GM06990 (cell line): ENCODE measurements at regions not wholly inside any gene's neighbourhood (a gene's known extent, or its start where the extent isn't known, plus 50 kb on each side); places are given as distances from the start of the nearest gene placed in this dataset.
"Not testable (repeated sequence)": the region's sequence is repeated elsewhere in the genome, so short reads cannot be mapped to it uniquely, and the experiment has no call there.

Source experiments
- DNase-seq: peaks from one replicate; pipeline ENCODE4 v3.0.0-alpha.2; 2011; ENCODE audit not compliant: insufficient read length; ENCODE audit errors: extremely low read depth
- H3K27me3 ChIP-seq: replicated peaks from 2 replicates; pipeline ENCODE4 v1.6.0; 2011; ENCODE audit warnings: low read length; ENCODE audit not compliant: control insufficient read depth, insufficient read depth
- H3K36me3 ChIP-seq: 2 replicates; pipeline ENCODE4 v1.5.1; 2011; ENCODE audit warnings: low read length; ENCODE audit not compliant: control insufficient read depth, insufficient read depth
- H3K4me3 ChIP-seq: replicated peaks from 2 replicates; pipeline ENCODE4 v1.5.1; 2011; ENCODE audit warnings: low read depth, mild to moderate bottlenecking, control low read depth, low read length
- CTCF ChIP-seq: IDR thresholded peaks from 2 replicates; pipeline ENCODE4 v1.5.1; 2011; ENCODE audit warnings: low read length, control low read depth, mild to moderate bottlenecking, inconsistent platforms; ENCODE audit not compliant: insufficient read depth, poor library complexity, severe bottlenecking

DNA sequence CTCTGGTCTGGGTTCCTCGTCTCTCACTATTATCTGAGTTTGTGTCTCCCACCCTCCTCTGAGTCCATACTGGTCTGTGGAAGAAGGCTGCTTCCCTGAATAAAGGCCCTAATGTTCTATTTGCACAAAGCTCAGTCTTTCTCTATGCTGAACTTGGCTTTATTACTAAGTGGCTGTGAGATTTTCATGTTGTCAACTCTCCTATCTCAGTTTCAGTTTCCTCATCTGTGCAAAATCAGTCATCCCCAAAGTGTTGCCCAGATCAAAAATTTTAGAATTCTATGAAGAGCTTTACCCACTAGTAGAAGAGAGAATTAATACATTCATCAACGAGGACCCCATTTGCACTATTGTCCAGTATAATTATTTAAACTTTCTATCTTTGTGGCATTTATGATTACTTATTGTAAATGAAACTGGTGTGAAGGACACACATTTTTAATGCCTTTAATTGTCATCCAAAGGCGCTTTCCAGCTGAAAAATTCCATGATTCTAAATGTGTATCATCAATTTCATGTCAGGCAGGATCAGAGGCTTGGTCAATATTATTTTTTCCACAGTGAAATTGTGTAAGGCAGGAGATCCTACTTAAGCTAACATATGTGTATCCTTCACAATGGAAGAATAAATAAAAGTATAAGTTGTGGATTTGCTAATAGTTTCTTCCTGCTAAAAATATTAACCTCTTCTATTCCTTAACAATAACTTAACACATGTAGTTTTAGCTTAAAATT is 79.1 kb upstream of the EEA1 start:
- no peaks in the 10 kb centered on the region for H3K36me3 ChIP-seq
- no peak overlapping the region for H3K4me3 ChIP-seq
- H3K27me3 ChIP-seq = no peaks in the 10 kb centered on the region
- DNase-seq = no peak
- TF ChIP-seq CTCF = no peak

DNA sequence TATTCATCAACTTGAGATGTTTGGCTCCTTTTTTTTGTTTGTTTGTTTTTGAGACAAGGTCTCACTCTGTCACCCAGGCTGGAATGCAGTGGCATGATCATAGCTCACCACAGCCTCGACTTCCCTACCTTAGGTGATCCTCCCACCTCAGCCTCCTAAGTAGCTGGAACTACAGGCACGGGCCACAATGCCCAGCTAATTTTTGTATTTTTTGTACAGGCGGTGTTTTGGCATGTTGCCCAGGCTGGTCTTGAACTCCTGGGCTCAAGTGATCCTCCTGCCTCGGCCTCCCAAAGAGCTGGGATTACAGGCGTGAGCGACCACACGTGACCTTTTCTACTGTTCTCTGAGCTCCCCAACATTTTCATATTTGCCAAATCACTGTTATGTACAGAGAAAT is 79.8 kb upstream of the EEA1 start:
- not testable (repeated sequence) for DNase-seq, H3K36me3 ChIP-seq, H3K4me3 ChIP-seq, H3K27me3 ChIP-seq

DNA sequence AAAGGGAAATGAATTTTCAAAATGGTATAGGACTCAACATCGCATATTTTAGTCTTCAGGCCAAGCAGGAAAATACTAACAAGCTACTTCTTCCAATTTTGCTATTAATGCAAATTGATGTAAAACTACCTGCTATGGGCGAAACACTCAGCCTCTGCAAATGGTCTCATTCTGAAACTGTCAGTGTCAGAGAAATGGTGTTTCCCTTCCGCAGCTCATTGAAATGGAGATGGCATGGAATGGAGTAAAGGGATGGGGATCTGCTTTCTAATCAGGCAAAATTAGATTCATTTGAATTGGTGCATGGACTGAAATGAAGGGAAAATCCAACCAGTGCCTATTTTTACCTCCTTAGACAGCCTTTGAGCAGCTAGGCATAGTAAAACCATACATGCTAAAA is 80.4 kb upstream of the EEA1 start:
- no peak for DNase-seq
- no peak overlapping the region for H3K4me3 ChIP-seq
- no peaks in the 10 kb centered on the region for H3K36me3 ChIP-seq
- H3K27me3 ChIP-seq = no peaks in the 10 kb centered on the region
- TF ChIP-seq CTCF = no peak

DNA sequence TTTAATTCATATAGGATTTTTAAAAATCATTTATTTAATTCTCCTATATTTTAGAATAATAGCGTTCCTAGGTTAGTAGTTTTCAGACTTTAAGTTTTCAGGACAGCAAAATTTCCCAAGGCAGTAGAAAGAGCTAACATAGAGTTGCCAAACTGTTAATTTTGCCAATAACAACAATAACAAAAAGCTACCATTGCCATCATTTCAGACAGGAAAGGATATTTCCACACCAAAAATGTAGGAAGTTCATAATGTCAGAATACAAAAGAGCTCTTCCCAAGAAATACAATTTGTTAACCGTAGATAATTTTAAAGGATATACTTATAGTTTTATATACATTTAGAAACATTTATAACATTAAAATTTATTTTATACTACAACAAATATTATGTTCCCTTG is 81.4 kb upstream of the EEA1 start:
- no peak overlapping the region for H3K4me3 ChIP-seq
- no peaks in the 10 kb centered on the region for H3K36me3 ChIP-seq
- no peak for TF ChIP-seq CTCF
- H3K27me3 ChIP-seq = no peaks in the 10 kb centered on the region
- DNase-seq = no peak

DNA sequence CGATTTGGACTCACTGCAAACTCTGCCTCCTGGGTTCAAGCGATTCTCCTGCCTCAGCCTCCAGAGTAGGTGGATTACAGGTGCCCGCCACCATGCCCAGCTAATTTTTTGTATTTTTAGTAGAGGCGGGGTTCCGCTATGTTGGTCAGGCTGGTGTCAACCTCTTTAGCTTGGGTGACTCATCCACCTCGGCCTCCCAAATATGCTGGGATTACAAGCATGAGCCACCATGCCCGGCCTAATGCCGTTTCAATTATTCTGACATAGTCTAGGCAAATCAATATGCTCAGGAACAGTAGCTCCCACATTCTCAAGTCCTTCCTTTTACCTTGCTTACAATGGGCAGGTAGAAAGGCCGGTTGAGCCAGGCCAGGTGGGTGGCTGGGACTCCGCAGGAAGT is 82.0 kb upstream of the EEA1 start:
- Histone ChIP-seq H3K4me3 (no peak overlapping the region), H3K27me3 (no peaks in the 10 kb centered on the region), H3K36me3 (no peaks in the 10 kb centered on the region)
- no peak for TF ChIP-seq CTCF
- no peak for DNase-seq

DNA sequence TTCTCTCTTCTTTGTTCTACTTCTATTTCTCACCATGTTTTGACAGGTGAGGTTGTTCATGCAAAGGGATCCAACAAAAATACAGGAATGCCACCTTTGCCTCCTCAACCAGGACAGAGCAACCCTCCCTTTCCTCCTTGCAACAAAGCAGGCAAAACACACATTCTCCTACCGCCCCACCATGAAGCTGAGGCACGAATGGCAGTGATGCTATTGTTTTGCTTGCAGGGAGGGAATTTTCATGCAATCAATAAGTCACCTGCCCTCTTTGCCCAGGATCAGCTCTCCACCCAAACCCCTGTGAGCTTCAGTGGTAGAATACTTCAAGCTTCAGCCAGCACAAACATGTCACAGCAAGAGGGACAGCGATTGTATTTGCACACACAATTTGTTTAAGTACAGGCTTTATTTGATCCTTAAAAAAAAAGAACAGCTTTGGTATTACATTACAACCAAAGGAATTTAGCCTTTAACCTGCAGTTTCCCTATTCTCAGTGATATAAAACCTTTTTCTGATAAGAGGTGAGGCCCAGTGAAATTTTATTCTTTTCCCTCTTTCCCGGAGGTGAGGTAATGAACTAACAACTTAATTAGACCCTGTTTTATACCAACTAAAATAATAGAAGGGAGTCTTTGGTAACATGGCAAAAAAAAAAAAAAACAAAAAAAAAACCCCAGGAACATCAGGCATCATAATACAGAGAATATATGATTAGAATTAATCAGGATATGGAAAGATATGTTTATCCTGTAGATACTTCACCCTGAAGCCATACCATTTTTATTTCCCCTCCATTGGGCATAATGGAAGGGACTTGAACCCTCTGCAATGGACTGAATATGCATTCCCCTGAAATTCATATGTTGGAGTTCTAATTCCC is 87.0 kb upstream of the EEA1 start:
- no peak for DNase-seq
- Histone ChIP-seq H3K4me3 (no peak overlapping the region), H3K27me3 (no peaks in the 10 kb centered on the region), H3K36me3 (no peaks in the 10 kb centered on the region)
- no peak for TF ChIP-seq CTCF
